ENCODE measurements at regions not wholly inside any gene's neighbourhood (a gene's known extent, or its start where the extent isn't known, plus 50 kb on each side); places are given as distances from the start of the nearest gene placed in this dataset.

DNA sequence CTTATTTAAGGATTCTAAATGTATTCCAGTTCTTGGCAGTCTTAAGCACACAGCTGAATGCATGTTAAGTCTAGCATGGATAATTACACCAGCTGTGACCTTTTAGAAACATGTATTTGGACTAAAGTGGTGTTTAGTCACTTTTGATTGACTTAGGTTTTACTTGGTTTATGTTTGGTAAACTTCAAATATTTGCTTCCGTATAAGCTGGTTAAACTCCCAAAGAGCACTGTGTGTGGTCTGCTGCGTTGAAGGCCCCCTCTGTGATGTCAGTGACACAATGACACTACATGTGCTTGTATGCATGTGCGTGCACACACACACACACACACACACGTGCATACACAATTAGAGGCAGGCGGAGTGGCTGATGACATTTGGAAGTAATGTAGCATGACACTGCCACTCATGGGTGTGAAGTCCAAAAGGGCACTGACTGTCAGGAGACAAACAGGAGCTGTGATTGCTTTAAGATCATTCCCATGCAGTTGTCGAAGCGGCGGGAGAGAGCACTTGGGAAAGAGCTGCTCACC is 156.1 kb upstream of the CDH13 start (continued):
- TF ChIP-seq EP300 (IDR thresholded peaks at IDR 0.05; ENCODE audit: borderline replicate concordance in 1 of 2, control insufficient read depth in 1 of 2, low read depth in 2 of 2, low read length in 2 of 2), result no peak
- TF ChIP-seq BRCA1 (IDR thresholded peaks at IDR 0.05; ENCODE audit: low read depth, low read length), result no peak
- TF ChIP-seq ZNF217 (IDR thresholded peaks at IDR 0.05), result no peak

DNA sequence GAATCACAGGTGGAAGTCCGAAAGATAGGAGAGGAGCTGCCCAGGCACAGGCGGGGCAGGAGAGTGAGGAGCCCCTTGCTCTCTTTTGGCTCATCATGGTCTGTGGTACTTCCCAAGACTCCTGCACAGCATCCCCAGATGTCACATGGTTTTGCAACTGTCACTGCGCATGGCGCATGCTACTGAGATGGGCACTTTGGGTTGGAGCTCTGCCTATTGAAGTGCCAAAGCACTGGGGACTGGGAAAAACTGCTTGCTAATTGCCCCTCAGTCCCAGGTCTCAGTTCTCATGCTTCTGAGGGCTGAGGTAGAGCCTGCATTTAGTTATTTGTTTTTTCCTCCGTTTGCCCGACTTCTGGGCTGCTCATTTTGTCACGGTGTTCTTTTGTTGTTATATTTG is 156.8 kb upstream of the CDH13 start:
- FAIRE-seq (no peak), DNase-seq (ENCODE audit: low read depth, low spot score) (no peak), ATAC-seq (no peak)
- ChIA-PET POLR2A (no interaction called here), RAD21 (ENCODE audit: unreplicated experiment) (no interaction called here), CTCF (interaction anchor here (6.4 kb wide), 1 partner anchor 13 kb away, joined by 30 read pairs; no protein-coding TSS in a partner anchor), SMC1A (ENCODE audit: uncharacterized antibody, unreplicated experiment) (interaction anchor here (1.5 kb wide), 1 partner anchor 14 kb away, joined by 5 read pairs; no protein-coding TSS in a partner anchor)
- intact Hi-C loops (cut with micrococcal nuclease; ENCODE audit: unreplicated experiment), result no loop called here
- no peak overlapping the region for H3K9ac ChIP-seq (ENCODE audit: control insufficient read depth, insufficient read depth, low read length)
- no peak overlapping the region for H3K4me3 ChIP-seq
- TF ChIP-seq, protein P1, sequence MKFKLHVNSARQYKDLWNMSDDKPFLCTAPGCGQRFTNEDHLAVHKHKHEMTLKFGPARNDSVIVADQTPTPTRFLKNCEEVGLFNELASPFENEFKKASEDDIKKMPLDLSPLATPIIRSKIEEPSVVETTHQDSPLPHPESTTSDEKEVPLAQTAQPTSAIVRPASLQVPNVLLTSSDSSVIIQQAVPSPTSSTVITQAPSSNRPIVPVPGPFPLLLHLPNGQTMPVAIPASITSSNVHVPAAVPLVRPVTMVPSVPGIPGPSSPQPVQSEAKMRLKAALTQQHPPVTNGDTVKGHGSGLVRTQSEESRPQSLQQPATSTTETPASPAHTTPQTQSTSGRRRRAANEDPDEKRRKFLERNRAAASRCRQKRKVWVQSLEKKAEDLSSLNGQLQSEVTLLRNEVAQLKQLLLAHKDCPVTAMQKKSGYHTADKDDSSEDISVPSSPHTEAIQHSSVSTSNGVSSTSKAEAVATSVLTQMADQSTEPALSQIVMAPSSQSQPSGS (IDR thresholded peaks at IDR 0.05; ENCODE audit: low read length), result no peak
- TF ChIP-seq PAX8 (IDR thresholded peaks at IDR 0.05) (no peak), RUNX3 (IDR thresholded peaks at IDR 0.05; ENCODE audit: low read length) (no peak), SMAD5 (IDR thresholded peaks at IDR 0.05; ENCODE audit: low read depth) (no peak), RELA (IDR thresholded peaks at IDR 0.05; ENCODE audit: borderline replicate concordance, partially characterized antibody) (no peak), SREBF1 (IDR thresholded peaks at IDR 0.05; ENCODE audit: low read length) (no peak), ZNF384 (IDR thresholded peaks at IDR 0.05; ENCODE audit: borderline replicate concordance, low read depth, low read length) (no peak), HDAC2 (IDR thresholded peaks at IDR 0.05) (no peak), HDGF (IDR thresholded peaks at IDR 0.05) (no peak), ZNF217 (IDR thresholded peaks at IDR 0.05) (no peak), RAD21 (IDR thresholded peaks at IDR 0.05; ENCODE audit: insufficient read depth, low read depth, low read length) (no peak), TCF12 (IDR thresholded peaks at IDR 0.05; ENCODE audit: low read depth, low read length) (no peak), NFIC (IDR thresholded peaks at IDR 0.05; ENCODE audit: low read depth, low read length) (no peak), RFX5 (IDR thresholded peaks at IDR 0.05; ENCODE audit: low read depth, low read length) (no peak), ETV6 (conservative IDR thresholded peaks at IDR 0.05 in 1 of 2, IDR thresholded peaks at IDR 0.05 in 1 of 2; ENCODE audit: borderline replicate concordance in 1 of 2, low read depth in 1 of 2) (no peak), EP300 (IDR thresholded peaks at IDR 0.05; ENCODE audit: borderline replicate concordance in 1 of 2, control insufficient read depth in 1 of 2, low read depth in 2 of 2, low read length in 2 of 2) (no peak), JUND (IDR thresholded peaks at IDR 0.05; ENCODE audit: low read depth, low read length) (no peak), MXI1 (IDR thresholded peaks at IDR 0.05; ENCODE audit: low read depth, low read length) (no peak), TAF1 (IDR thresholded peaks at IDR 0.05; ENCODE audit: borderline replicate concordance, low read depth, low read length) (no peak)
- TF ChIP-seq, protein P2, sequence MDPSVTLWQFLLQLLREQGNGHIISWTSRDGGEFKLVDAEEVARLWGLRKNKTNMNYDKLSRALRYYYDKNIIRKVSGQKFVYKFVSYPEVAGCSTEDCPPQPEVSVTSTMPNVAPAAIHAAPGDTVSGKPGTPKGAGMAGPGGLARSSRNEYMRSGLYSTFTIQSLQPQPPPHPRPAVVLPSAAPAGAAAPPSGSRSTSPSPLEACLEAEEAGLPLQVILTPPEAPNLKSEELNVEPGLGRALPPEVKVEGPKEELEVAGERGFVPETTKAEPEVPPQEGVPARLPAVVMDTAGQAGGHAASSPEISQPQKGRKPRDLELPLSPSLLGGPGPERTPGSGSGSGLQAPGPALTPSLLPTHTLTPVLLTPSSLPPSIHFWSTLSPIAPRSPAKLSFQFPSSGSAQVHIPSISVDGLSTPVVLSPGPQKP (IDR thresholded peaks at IDR 0.05; ENCODE audit: low read depth, low read length), result no peak
- in situ Hi-C loops (cut with MboI), result no loop called here
- H3K4me1 ChIP-seq (ENCODE audit: control insufficient read depth, insufficient read depth, low read length), result no peaks in the 10 kb centered on the region
- no peak overlapping the region for H2AFZ ChIP-seq (ENCODE audit: control insufficient read depth, low read depth, low read length)
- H3K9me3 ChIP-seq (replicated peaks; ENCODE audit: control insufficient read depth, insufficient read depth, low read length), result no peaks in the 10 kb centered on the region; the same call in 2 of the 3 replicates
- H3K79me2 ChIP-seq (ENCODE audit: control insufficient read depth, insufficient read depth, low read length), result no peaks in the 10 kb centered on the region
- no peak overlapping the region for H3K27ac ChIP-seq (ENCODE audit: control insufficient read depth, insufficient read depth)
- no TSS peak for BruUV-seq (replicated peaks)
- no peaks in the 10 kb centered on the region for H4K20me1 ChIP-seq (ENCODE audit: control insufficient read depth, insufficient read depth)
- no peak overlapping the region for H3K4me2 ChIP-seq (ENCODE audit: control insufficient read depth, insufficient read depth)
- no peaks in the 10 kb centered on the region; a peak in 2 of 4 replicates for H3K27me3 ChIP-seq (replicated peaks in 1 of 2; ENCODE audit: control insufficient read depth in 2 of 2, insufficient read depth in 2 of 2, low read length in 1 of 2)
- 47% methylated on average over 7 of the region's 7 CpGs for WGBS (ENCODE audit: insufficient coverage, insufficient replicate concordance, low lambda C conversion rate, missing lambda C conversion rate)
- no peaks in the 10 kb centered on the region for H3K36me3 ChIP-seq (ENCODE audit: control insufficient read depth in 2 of 2, insufficient read depth in 2 of 2, low read length in 1 of 2)

Data from GM12878 (cell line).